Psoas muscle (tissue), 7 donors: ENCODE measurements at regions not wholly inside any gene's neighbourhood (a gene's known extent, or its start where the extent isn't known, plus 50 kb on each side); places are given as distances from the start of the nearest gene placed in this dataset.
"Not testable (repeated sequence)": the region's sequence is repeated elsewhere in the genome, so short reads cannot be mapped to it uniquely, and the experiment has no call there.

ENCODE experiments used
- ATAC-seq, 4 donors: fragments of 200-7000 bp; cut with Tn5 transposase; one replicate each; pipeline ENCODE4 v1.9.1; 2020; ENCODE audit warnings: moderate library complexity in 3 of 4, mild to moderate bottlenecking in 2 of 4
- DNase-seq, 2 donors: peaks; one replicate each; pipeline ENCODE4 v3.0.0-alpha.2; 2020
- H3K27ac ChIP-seq: fragments of 200-600 bp; one replicate; pipeline ENCODE4 v1.8.0; 2022
- H3K27me3 ChIP-seq, 3 donors: fragments of 200-600 bp in 1 of 3; one replicate each; pipeline versions ENCODE4 v1.6.1 to v1.8.0; 2013 to 2022; ENCODE audit warnings: low read length in 2 of 3, mild to moderate bottlenecking in 2 of 3, moderate library complexity in 1 of 3; ENCODE audit not compliant: insufficient read depth in 3 of 3
- H3K36me3 ChIP-seq, 2 donors: fragments of 200-600 bp in 1 of 2; one replicate each; pipeline versions ENCODE4 v1.6.1 to v1.8.0; 2013 to 2022; ENCODE audit warnings: low read depth in 1 of 2, mild to moderate bottlenecking in 1 of 2, moderate library complexity in 1 of 2; ENCODE audit not compliant: insufficient read depth in 1 of 2
- H3K4me1 ChIP-seq: fragments of 200-600 bp; one replicate; pipeline ENCODE4 v1.8.0; 2022
- H3K4me3 ChIP-seq: fragments of 200-600 bp; one replicate; pipeline ENCODE4 v1.8.0; 2022; ENCODE audit warnings: mild to moderate bottlenecking
- H3K9me3 ChIP-seq: fragments of 200-600 bp; one replicate; pipeline ENCODE4 v1.8.0; 2022
- CTCF ChIP-seq: fragments of 200-600 bp; IDR thresholded peaks from one replicate; pipeline ENCODE4 v1.8.0; 2022; ENCODE audit warnings: antibody characterized with exemption
- WGBS, 3 donors: extraction: QIAGEN DNeasy Blood & Tissue Kit; methylation state at CpG; one replicate each; pipeline versions ENCODE4 v1.1.6 to v1.1.7; 2013; 5-methylcytosine and 5-hydroxymethylcytosine counted together
- intact Hi-C, 2 donors: fragments of 100-400 bp; cut with DNase I; formaldehyde crosslinking; loops; one replicate each; pipeline versions ENCODE4 v1.11.0 to v1.14.2; 2022
- donor health status: healthy with polysubstance abuse.
- donor health status: DM: no; HTN: no; CAD: no; lungs with moderate emphysema.
- donor health status: Bipolar disorder and iron deficiency.
- donor health status: healthy.
- donor health status: DM: yes; HTN: yes; CAD: no.
- donor health status: DM: no; HTN: no; CAD: no.
- donor health status: DM: yes; HTN: yes; CAD: no.

GRCh38 chr7:155395176-155395797, 62.6 kb upstream of the EN2 start:
- H3K4me3 ChIP-seq: no peak overlapping the region
- DNase-seq (peak in 1 of 2 donors; percentile 26), ATAC-seq (no peak)
- H3K9me3 ChIP-seq: no peaks in the 10 kb centered on the region
- H3K4me1 ChIP-seq: no peaks in the 10 kb centered on the region
- no peak for TF ChIP-seq CTCF
- intact Hi-C loops: no loop called here
- H3K27ac ChIP-seq: no peak overlapping the region
- no peaks in the 10 kb centered on the region for H3K36me3 ChIP-seq
- 28 to 32% (median 30%) methylated on average over 17 of the region's 17 CpGs for WGBS, 3 donors
- peaks cover 0 to 56% (median 6%) of the 10 kb centered on the region in 3 donors for H3K27me3 ChIP-seq

GRCh38 chr7:155396661-155397060, 61.3 kb upstream of the EN2 start:
- Histone ChIP-seq H3K9me3 (no peaks in the 10 kb centered on the region), H3K27me3 (peaks cover 0 to 57% (median 10%) of the 10 kb centered on the region in 3 donors), H3K4me1 (no peaks in the 10 kb centered on the region), H3K4me3 (no peak overlapping the region), H3K36me3 (no peaks in the 10 kb centered on the region), H3K27ac (no peak overlapping the region)
- no peak for TF ChIP-seq CTCF
- ATAC-seq: no peak
- WGBS, 3 donors: 83 to 87% (median 86%) methylated on average over 16 of the region's 16 CpGs
- DNase-seq: peak in 1 of 2 donors; percentile 24
- intact Hi-C loops: no loop called here

GRCh38 chr7:155397758-155398714, 59.9 kb upstream of the EN2 start:
- H3K4me1 ChIP-seq, ATAC-seq, H3K36me3 ChIP-seq, H3K9me3 ChIP-seq, intact Hi-C loops, H3K4me3 ChIP-seq, H3K27ac ChIP-seq: not testable (repeated sequence)
- DNase-seq: peak in 1 of 2 donors; percentile 26
- peaks cover 0 to 68% (median 20%) of the 10 kb centered on the region in 3 donors for H3K27me3 ChIP-seq
- 88 to 91% (median 88%) methylated on average over 34 to 49 of the region's 49 CpGs for WGBS, 3 donors

- no peak overlapping the region for H3K4me3 ChIP-seq
- no peaks in the 10 kb centered on the region for H3K9me3 ChIP-seq
- DNase-seq (peak in 1 of 2 donors; percentile 47), ATAC-seq (no peak)
- peaks cover 0 to 75% (median 20%) of the 10 kb centered on the region in 3 donors for H3K27me3 ChIP-seq
- H3K27ac ChIP-seq: no peak overlapping the region
- intact Hi-C loops: no loop called here
- WGBS, 3 donors: 71 to 73% (median 73%) methylated on average over 13 to 14 of the region's 14 CpGs
- H3K36me3 ChIP-seq: no peaks in the 10 kb centered on the region
- no peak for TF ChIP-seq CTCF
- no peaks in the 10 kb centered on the region for H3K4me1 ChIP-seq
Measured at GRCh38 chr7:155398944-155399343, 59.0 kb upstream of the EN2 start.

- H3K4me3 ChIP-seq: no peak overlapping the region
- no peak for TF ChIP-seq CTCF
- H3K4me1 ChIP-seq: no peaks in the 10 kb centered on the region
- WGBS, 3 donors: 75 to 90% (median 87%) methylated on average over 11 to 14 of the region's 14 CpGs
- intact Hi-C loops: no loop called here
- no peak overlapping the region for H3K27ac ChIP-seq
- H3K36me3 ChIP-seq: no peaks in the 10 kb centered on the region
- H3K27me3 ChIP-seq: peaks cover 0 to 74% (median 20%) of the 10 kb centered on the region in 3 donors
- ATAC-seq (no peak), DNase-seq (peak in 1 of 2 donors; percentile 23)
- no peaks in the 10 kb centered on the region for H3K9me3 ChIP-seq
Measured at GRCh38 chr7:155399577-155399976, 58.4 kb upstream of the EN2 start.
